Vagina (tissue), 2 donors: ENCODE measurements at regions not wholly inside any gene's neighbourhood (a gene's known extent, or its start where the extent isn't known, plus 50 kb on each side); places are given as distances from the start of the nearest gene placed in this dataset.

ENCODE experiments used
- DNase-seq, 2 donors: peaks; one replicate each; pipeline ENCODE4 v3.0.0-alpha.2; 2017; ENCODE audit errors: extremely low spot score in 2 of 2
- H3K27ac ChIP-seq: fragments of 200-600 bp; sonication (generic); one replicate; pipeline ENCODE4 v1.5.1; 2019
- H3K27me3 ChIP-seq: fragments of 200-600 bp; sonication (generic); one replicate; pipeline ENCODE4 v1.5.1; 2019
- H3K36me3 ChIP-seq, 2 donors: fragments of 200-600 bp; sonication (generic); one replicate each; pipeline ENCODE4 v1.5.1; 2017 to 2019
- H3K4me1 ChIP-seq: fragments of 200-600 bp; sonication (generic); one replicate; pipeline ENCODE4 v1.5.1; 2019
- H3K4me3 ChIP-seq, 2 donors: fragments of 200-600 bp; sonication (generic); 1 replicate in 1 of 2; 2 replicates in 1 of 2; pipeline ENCODE4 v1.5.1; 2016 to 2019
- H3K9me3 ChIP-seq: fragments of 200-600 bp; sonication (generic); one replicate; pipeline ENCODE4 v1.5.1; 2019
- POLR2A ChIP-seq, 2 donors: fragments of 450-650 bp; IDR thresholded peaks; one replicate each; pipeline ENCODE4 v1.6.1; 2017; ENCODE audit warnings: antibody characterized with exemption in 2 of 2, mild to moderate bottlenecking in 2 of 2, moderate library complexity in 2 of 2
- POLR2AphosphoS5 ChIP-seq, 2 donors: sonication (generic); formaldehyde crosslinking; IDR thresholded peaks; one replicate each; pipeline ENCODE4 v1.9.0; 2017; ENCODE audit warnings: antibody characterized with exemption in 2 of 2, mild to moderate bottlenecking in 2 of 2, low read depth in 1 of 2; ENCODE audit not compliant: insufficient read depth in 1 of 2
- intact Hi-C: fragments of 100-400 bp; cut with DNase I; formaldehyde crosslinking; loops from one replicate; pipeline ENCODE4 v1.15.1; 2023
- TF ChIP-seq, protein P1 (sequence below), 3 experiments: fragments of 450-650 bp in 2 of 3; fragments of 200-600 bp in 1 of 3; sonication (generic) in 1 of 3; IDR thresholded peaks; one replicate each; pipeline ENCODE4 v1.5.1; 2017 to 2019; ENCODE audit warnings: antibody characterized with exemption in 3 of 3, mild to moderate bottlenecking in 2 of 3, moderate library complexity in 2 of 3

DNA sequence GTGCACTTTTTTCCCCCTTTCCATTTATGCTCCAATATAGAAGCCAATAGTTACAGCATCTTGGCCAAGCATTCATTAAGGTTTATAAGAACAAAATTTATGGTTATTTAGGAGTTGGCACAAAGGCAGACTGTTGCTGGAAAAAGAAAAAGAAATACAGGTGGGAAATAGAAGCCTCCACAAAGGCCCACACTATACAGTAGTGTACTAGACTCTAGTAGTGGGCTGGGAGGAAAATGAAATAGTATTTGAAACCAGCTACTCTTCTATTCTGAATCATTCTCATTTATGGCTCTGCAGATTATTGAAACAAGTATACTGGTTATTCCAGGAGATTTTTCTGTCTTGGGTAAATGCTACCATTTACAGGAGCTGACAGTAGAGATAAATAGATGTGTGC lies 80.9 kb upstream of the CDK6 start:
- no peak for DNase-seq
- H3K4me3 ChIP-seq, result no peak overlapping the region
- no peaks in the 10 kb centered on the region for H3K9me3 ChIP-seq
- H3K27me3 ChIP-seq, result no peaks in the 10 kb centered on the region
- intact Hi-C loops, result loop anchor here (10.0 kb wide), 1 partner anchor 62 kb away; no protein-coding TSS in a partner anchor
- no peaks in the 10 kb centered on the region for H3K4me1 ChIP-seq
- TF ChIP-seq POLR2A (IDR thresholded peaks at IDR 0.05) (no peak), POLR2AphosphoS5 (IDR thresholded peaks at IDR 0.05; ENCODE audit: insufficient read depth in 1 of 2, low read depth in 1 of 2) (no peak)
- TF ChIP-seq, protein P1, sequence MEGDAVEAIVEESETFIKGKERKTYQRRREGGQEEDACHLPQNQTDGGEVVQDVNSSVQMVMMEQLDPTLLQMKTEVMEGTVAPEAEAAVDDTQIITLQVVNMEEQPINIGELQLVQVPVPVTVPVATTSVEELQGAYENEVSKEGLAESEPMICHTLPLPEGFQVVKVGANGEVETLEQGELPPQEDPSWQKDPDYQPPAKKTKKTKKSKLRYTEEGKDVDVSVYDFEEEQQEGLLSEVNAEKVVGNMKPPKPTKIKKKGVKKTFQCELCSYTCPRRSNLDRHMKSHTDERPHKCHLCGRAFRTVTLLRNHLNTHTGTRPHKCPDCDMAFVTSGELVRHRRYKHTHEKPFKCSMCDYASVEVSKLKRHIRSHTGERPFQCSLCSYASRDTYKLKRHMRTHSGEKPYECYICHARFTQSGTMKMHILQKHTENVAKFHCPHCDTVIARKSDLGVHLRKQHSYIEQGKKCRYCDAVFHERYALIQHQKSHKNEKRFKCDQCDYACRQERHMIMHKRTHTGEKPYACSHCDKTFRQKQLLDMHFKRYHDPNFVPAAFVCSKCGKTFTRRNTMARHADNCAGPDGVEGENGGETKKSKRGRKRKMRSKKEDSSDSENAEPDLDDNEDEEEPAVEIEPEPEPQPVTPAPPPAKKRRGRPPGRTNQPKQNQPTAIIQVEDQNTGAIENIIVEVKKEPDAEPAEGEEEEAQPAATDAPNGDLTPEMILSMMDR (IDR thresholded peaks at IDR 0.05), result no peak
- no peak overlapping the region for H3K27ac ChIP-seq
- H3K36me3 ChIP-seq, result no peaks in the 10 kb centered on the region

- no peak for TF ChIP-seq POLR2A (IDR thresholded peaks at IDR 0.05)
- TF ChIP-seq POLR2AphosphoS5 (IDR thresholded peaks at IDR 0.05; ENCODE audit: insufficient read depth in 1 of 2, low read depth in 1 of 2), result no peak
- TF ChIP-seq, protein P1 (IDR thresholded peaks at IDR 0.05), result no peak
These were observed 80.4 kb upstream of the CDK6 start for GRCh38 chr7:92916770-92917224.

DNA sequence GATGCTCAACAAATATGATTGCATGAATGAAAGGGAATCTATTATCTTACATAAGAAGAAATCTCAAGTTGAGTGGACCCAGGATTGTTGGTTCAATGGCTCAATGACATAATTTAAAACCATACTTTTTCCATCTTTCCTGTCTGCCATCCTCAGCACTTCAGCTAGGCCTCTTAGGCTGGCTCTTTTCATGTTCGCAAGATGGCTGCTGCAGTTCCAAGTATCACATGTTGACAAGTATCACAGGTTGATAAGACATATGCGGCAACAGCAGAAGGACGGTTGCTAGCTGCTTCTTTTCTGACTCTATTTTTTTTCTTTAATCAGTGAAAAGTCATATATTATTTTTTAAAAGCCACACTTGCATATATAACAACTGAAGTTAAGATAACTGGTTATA lies 79.0 kb upstream of the CDK6 start:
- no peak for TF ChIP-seq POLR2A (IDR thresholded peaks at IDR 0.05)
- TF ChIP-seq, protein P1 (IDR thresholded peaks at IDR 0.05), result no peak
- TF ChIP-seq POLR2AphosphoS5 (IDR thresholded peaks at IDR 0.05; ENCODE audit: insufficient read depth in 1 of 2, low read depth in 1 of 2), result no peak
- no peaks in the 10 kb centered on the region for H3K9me3 ChIP-seq
- no peaks in the 10 kb centered on the region for H3K36me3 ChIP-seq
- no peaks in the 10 kb centered on the region for H3K4me1 ChIP-seq
- no peaks in the 10 kb centered on the region for H3K27me3 ChIP-seq
- intact Hi-C loops, result loop anchor here (10.0 kb wide), 1 partner anchor 61 kb away; no protein-coding TSS in a partner anchor
- no peak overlapping the region for H3K4me3 ChIP-seq
- H3K27ac ChIP-seq, result no peak overlapping the region
- DNase-seq, result no peak

More at GRCh38 chr7:92916770-92917224, 80.4 kb upstream of the CDK6 start:
- H3K36me3 ChIP-seq, result no peaks in the 10 kb centered on the region
- H3K27ac ChIP-seq, result no peak overlapping the region
- no peak overlapping the region for H3K4me3 ChIP-seq
- H3K27me3 ChIP-seq, result no peaks in the 10 kb centered on the region
- H3K9me3 ChIP-seq, result no peaks in the 10 kb centered on the region
- intact Hi-C loops, result loop anchor here (10.0 kb wide), 1 partner anchor 62 kb away; no protein-coding TSS in a partner anchor
- DNase-seq, result no peak
- H3K4me1 ChIP-seq, result no peaks in the 10 kb centered on the region

GRCh38 chr7:92914645-92915044 lies 78.3 kb upstream of the CDK6 start:
- Histone ChIP-seq H3K4me3 (no peak overlapping the region), H3K27ac (no peak overlapping the region), H3K27me3 (no peaks in the 10 kb centered on the region), H3K36me3 (no peaks in the 10 kb centered on the region), H3K4me1 (no peaks in the 10 kb centered on the region), H3K9me3 (no peaks in the 10 kb centered on the region)
- TF ChIP-seq POLR2AphosphoS5 (IDR thresholded peaks at IDR 0.05; ENCODE audit: insufficient read depth in 1 of 2, low read depth in 1 of 2) (no peak), POLR2A (IDR thresholded peaks at IDR 0.05) (no peak)
- TF ChIP-seq, protein P1 (IDR thresholded peaks at IDR 0.05), result no peak
- intact Hi-C loops, result loop anchor here (10.0 kb wide), 1 partner anchor 60 kb away; no protein-coding TSS in a partner anchor
- DNase-seq, result no peak

- intact Hi-C loops, result loop anchor here (10.0 kb wide), 1 partner anchor 59 kb away; no protein-coding TSS in a partner anchor
- no peaks in the 10 kb centered on the region for H3K36me3 ChIP-seq
- no peak for TF ChIP-seq POLR2AphosphoS5 (IDR thresholded peaks at IDR 0.05; ENCODE audit: insufficient read depth in 1 of 2, low read depth in 1 of 2)
- TF ChIP-seq POLR2A (IDR thresholded peaks at IDR 0.05), result no peak
- TF ChIP-seq, protein P1 (IDR thresholded peaks at IDR 0.05), result no peak
- DNase-seq, result no peak
- H3K4me3 ChIP-seq, result no peak overlapping the region
- no peaks in the 10 kb centered on the region for H3K27me3 ChIP-seq
- H3K27ac ChIP-seq, result no peak overlapping the region
- no peaks in the 10 kb centered on the region for H3K9me3 ChIP-seq
- no peaks in the 10 kb centered on the region for H3K4me1 ChIP-seq
These were observed 77.5 kb upstream of the CDK6 start for GRCh38 chr7:92913849-92914248.
